GM21423 (cell line): ENCODE measurements at regions not wholly inside any gene's neighbourhood (a gene's known extent, or its start where the extent isn't known, plus 50 kb on each side); places are given as distances from the start of the nearest gene placed in this dataset.
"Not testable (repeated sequence)": the region's sequence is repeated elsewhere in the genome, so short reads cannot be mapped to it uniquely, and the experiment has no call there.

Source experiments
- ATAC-seq: cut with Tn5 transposase; IDR thresholded peaks from one replicate; pipeline ENCODE4 v1.9.1; 2021; ENCODE audit warnings: mild to moderate bottlenecking, moderate library complexity; ENCODE audit not compliant: unreplicated experiment

DNA sequence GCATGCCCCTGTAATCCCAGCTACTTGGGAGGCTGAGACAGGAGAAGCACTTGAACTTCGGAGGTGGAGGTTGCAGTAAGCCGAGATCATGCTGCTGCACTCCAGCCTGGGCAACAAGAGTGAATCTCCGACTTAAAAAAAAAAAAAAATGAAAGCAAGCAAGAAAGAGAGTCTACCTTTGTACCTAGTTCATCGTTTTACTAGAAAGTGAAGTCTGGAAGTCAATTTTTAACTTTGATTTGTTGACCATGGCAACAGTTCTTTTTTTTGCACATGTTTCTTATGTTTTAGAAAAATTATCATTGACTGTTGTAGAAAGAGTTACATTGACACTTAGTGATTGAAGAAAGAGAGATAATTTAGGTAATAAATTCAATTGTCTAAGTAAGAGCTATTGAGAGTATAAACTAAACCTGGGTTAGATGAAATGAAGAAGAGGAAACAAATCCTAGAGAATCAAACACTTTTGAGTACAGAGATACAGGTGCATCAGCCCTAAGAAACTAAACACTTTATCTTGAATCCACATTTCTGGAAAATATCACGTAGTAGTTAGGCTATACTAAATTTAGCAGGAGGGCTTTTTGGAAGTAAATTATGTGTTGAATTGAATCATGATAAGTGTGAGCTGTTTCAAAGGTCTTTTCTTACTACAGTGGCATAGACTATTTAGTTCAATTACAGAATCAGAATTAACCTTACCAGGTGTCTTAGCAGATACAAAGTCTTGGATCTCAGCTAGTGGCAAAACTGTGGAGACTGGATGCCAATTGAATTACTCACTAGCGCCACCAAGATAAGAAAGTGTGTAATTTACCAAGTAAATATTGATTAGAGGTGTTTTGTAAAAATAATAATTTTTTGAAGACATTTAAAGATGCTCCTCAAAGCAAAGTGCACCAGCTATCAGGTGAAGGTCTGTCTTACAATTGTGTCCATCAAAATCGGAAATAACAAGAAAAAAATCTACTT, 303.4 kb upstream of the NRXN1 start:
- no peak for ATAC-seq

DNA sequence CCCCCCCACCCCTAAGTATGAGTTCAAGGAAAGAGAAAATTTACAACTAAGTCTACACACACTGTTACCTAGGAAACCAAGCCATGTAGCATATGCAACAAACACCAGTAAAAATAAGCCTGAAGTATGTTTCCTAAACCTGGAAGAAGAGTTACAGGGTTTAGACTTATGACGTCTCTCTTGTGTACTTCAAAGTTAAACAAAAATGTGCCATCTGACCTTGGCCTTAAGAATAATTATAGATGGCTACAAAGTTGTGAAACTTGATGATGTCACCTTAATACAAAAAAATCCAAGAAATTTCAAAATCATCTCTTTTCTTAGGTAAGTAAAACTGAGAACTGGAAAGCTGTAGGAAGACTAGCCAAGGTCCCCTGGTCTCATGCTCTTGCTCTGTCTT, 297.6 kb upstream of the NRXN1 start:
- no peak for ATAC-seq

DNA sequence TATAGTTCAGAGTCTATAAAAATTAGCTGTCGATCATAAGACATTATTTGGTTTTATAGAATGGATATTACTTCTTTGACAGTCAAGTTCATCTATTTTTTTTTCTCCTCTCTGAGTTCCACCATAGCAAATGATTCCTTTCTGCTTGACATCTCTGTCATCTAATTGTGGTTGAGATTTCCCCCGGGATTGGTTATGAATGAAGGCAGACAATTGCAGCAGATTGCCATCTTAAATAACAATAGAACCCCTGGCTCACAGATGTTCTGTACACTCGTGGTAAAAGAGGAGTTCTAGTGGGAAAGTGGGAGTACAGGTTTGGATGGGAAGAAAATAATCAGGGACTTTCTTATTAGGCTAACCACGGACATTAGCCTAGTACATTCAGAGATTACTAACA, 292.1 kb upstream of the NRXN1 start:
- ATAC-seq = no peak

DNA sequence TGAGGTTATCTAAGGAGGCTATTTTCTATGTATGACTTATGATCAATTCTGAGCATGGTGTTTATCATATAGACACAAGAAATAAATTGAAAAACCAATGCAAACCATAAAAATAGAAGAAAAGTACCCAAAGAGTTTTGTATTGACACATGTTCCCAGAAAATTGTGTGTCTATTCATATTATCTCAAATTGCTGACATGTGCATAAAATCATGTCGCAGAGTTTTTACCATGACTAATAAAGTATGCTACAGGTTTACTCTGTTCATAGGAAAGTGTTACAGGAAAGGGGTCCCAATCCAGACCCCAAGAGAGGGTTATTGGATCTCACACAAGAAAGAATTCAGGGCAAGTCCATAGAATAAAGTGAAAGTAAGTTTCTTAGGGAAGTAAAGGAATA, 290.7 kb upstream of the NRXN1 start:
- ATAC-seq = no peak

DNA sequence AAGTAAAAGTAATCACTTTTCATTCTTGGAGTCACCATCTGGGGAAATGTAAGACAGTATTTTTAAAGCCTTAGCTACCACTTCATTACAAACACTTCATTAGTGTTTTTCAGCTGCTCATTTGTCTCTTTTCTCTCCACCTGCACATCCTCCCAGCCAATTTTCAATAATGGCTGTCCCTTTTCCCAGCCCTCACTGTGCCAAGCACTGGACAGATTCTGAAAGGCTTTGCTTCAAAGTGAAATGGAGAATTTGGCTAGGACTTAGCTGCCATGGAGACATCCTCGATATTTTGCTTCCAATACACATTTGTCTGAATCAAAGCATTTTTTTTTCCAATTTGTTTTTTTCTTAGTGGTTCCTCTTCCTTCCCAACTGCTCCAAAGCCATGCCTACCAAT, 272.4 kb upstream of the NRXN1 start:
- ATAC-seq = no peak

DNA sequence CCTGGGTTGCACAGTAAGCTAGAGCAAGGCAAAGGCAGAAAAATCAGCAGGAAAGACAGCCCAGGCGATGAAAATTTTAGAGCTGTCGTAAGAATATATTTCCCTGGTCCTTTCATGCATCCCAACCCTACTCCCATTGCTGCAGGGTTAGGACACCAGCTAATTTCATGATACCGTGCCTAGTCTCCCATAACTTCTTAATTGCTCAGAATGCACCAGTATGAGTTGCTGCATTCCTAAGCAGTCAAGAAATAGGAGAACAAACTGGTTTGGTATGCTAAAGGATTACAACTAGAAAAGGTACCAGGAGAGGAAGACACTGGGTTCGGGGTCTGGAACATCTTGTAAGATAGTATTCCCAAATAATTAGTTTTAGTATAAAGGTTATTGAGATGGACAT, 269.4 kb upstream of the NRXN1 start:
- ATAC-seq = no peak

DNA sequence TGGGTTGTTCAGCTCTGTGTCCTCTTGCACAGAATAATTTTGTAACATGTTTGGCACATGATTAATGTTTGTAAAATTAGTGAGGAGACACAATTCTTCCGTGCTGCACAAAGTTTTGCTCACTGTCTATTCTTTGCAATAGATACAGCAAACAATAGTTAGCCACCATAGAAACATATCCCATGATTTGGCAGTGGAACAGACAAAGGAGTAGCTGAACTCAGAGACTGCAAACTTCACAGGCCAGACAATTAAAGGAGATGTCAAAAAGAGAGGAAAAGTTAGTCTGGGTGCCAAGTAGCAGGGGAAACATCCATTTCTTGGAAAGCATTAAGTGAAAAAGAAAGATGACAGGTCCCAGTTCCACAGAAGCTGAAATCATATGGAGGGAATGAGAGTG, 267.4 kb upstream of the NRXN1 start:
- ATAC-seq = no peak

DNA sequence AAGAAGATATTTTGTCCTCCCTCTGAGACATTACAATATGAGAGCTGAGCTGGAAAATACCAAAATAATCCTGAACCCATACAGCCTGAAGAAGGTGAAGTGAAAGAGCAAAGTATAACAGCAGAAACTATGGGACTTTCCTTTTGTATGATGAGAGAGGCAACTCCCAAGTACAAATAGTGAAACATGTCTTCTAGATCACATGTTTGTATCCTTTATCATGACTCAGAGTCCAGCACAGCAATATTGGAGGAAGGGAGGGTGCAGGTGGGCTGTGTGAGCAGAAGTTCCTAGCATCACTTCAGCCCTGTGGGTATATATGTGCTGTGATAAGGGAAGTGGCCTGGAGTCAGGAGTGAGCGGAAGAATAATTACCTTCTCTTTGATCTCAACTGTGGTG, 265.6 kb upstream of the NRXN1 start:
- no peak for ATAC-seq

DNA sequence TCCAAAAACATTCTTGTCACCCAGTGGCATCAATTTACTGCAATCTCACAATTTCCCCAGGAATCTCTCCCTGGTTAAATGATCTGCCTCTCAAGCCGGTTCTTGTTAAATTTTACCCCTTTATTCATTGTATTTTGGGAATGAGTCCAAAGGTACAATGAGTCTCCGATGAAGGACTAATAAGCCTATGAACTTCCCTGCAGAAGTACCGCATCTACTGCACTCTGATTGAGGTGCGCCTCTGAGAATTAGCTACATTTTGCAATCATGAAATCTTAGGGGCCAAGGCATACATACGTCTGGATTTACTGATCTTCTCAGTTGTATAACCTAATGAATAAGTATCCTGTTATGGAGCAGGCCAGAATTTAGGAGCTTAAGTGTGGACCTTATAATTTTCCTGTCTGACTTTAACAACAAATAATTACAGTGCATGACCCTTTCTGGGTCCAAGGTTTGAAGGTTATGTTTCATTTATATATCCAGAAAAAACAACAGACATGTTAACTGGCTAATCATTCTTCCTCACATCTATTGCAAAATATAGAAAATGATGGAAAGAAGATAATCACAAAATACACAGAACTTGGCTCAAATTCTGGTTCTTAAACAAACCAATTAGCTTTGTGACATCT, 261.8 kb upstream of the NRXN1 start:
- ATAC-seq = no peak

DNA sequence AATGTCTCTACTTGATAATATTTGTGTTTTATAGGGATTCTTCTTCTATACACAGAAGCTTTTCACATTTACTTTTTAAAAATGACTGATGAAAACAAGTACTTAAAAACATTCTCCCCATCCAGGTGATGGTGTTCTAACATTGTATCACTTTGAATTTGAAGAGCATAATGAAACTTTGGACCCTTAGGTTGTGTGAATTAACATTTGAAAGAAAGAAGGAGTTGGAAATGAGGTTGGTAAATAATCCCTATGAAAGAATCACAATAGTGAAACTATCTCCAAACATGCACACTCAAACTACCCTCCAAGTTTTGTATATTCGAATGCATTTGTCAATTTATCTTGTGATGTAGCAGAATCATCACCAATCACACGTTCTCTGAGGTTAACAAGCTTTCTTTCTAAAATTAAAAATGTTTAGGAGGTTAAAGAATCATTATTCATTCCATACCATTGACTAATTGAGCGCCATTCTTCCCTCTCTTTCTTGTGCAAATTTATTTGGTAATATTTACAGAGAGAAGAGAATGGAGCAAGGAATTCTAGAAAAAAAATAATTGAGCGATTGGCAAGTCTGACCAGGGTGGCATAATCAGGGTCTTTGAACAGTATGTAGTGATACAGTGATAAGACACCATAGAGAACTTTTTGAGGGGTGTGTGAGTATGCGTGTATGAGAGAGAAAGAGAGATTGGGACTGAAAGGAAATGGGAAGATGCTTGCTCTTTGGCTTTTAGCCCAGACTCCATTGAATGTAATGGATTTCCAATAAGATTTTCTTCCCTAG, 260.0 kb upstream of the NRXN1 start:
- ATAC-seq = no peak

DNA sequence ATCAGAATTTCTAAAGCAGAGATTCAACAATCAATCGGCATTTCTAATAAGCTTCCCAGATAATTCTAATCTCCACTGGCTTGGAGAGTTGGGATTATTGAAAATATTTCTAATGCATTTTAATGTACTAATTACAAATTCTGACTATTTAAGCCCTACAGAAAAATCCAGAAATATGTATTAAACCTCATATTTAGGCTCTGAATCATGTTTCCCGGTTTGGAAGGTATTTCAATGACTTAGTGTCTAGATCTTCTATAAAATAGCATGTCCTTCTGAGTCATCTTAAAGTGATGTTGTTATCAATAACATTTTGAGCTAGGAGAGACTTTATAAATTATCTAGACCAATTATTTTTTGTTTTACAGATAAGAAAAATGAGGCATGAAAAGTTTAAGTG, 258.8 kb upstream of the NRXN1 start:
- no peak for ATAC-seq

DNA sequence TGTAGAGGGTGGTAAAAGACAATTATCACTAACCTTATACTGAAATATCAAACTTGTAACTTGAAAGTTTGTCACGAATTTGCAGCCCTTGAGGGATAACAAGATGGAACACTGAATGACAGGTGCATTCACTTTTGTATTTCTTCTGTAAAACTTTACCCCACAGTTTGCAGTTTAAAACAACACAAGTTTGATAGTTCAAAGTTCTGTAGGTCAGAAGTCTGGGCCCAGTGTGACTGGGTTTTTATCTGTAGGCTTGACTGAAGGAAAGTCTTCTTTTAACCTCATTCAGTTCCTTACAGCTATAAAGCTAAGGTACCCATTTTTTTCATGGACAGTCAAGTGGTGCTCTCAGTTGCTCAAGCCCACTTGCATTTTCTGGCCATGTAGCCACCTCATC, 257.1 kb upstream of the NRXN1 start:
- no peak for ATAC-seq

DNA sequence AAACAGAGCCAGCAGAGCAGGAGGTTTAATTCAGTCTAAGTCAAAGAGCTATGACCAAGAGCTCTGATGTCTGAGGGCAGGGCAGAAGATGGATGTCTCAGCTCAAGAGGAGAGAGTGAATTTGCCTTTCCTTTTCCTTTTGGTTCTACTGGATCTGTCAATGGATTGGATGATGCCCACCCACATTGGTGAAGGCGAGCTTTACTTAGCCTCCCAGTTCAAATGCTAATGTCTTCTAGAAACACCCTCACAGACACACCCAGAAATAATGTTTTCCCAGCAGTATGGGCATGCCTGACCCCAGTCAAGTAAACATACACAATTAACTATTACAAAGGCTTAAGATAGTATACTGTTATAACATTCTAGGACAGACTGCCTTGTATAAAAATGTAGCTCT, 236.3 kb upstream of the NRXN1 start:
- ATAC-seq = no peak

DNA sequence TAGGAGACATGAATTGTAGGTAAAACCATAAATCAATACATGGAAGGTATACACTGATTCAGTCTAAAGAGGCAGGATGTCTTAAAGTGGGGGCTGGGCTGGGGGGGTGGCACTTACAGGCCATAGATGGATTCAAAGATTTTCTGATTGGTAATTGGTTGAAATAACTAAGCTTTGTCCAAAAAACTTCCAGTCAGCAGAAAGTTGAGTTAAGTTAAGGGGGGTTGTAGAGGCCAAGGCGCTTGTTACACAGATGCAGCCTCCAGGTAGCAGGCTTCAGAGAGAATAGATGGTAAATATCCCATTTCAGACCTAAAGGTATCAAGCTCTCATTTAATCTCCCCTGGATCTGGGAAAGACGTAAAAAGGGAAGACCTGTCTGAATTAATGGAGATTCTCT, 233.6 kb upstream of the NRXN1 start:
- ATAC-seq = no peak

DNA sequence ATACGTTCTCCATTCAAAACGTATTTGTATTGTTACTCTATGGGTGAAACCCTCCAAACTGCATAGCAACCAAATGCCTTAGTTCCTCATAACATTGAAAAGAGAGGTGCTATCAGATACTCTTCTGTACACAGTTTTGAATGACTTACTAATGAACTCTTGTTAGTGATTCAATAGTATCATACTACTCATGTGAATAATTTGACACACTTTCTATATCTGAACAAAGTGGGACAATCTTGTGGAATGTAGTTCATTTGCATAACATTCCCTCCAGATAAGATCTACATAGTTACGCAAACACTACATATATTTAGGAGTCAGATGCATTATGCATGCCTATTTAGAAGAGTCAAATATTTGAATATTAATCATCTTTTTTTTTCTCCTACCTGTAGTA, 232.0 kb upstream of the NRXN1 start:
- ATAC-seq = no peak

DNA sequence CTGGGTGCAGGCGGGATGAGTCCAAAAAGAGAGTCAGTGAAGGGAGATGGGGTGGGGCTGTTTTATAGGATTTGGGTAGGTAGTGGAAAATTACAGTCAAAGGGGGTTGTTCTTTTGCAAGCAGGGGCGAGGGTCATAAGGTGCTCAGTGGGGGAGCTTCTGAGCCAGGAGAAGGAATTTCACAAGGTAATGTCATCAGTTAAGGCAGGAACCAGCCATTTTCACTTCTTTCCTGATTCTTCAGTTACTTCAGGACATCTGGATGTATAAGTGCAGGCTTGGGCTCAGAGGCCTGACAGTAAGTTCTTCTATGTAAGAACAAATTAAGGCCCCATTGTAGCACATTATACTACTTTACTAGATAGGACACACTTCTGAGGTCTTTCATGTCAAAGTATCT, 231.2 kb upstream of the NRXN1 start:
- not testable (repeated sequence) for ATAC-seq

DNA sequence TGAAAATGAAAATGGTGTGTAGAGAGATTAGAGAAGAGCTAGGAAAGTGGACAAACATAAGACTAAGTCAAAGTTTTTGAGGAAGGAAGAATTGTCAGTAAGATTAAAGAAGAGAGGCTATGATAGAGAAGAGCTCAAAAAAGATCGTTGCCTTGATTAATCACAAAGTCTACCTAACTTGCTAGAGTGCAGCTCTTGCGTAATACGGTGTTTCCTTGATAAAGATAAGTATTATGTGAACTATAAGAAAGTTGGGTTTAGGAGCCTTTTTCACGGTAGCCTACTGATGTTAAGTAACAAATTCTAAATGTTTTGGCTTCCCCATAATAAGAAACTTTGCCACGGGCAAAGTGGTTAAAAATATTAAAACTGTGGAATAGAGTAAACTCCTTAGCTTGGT, 226.4 kb upstream of the NRXN1 start:
- ATAC-seq = no peak

DNA sequence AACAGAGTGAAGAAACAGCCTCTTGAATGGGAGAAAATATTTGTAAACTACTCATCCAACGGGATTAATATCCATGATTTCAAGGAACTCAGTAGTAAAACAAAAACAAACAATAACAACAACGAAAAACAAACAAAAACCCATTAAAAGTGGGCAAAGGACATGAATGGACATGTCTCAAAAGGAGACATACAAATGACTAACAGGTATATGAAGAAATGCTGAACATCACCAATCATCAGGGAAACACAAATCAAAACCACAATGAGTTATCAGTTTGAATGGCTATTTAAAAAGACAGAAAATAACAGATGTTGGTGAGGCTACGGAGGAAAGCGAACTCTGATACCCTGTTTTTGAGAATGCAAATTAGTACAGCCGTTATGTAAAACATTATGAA, 224.8 kb upstream of the NRXN1 start:
- no peak for ATAC-seq

DNA sequence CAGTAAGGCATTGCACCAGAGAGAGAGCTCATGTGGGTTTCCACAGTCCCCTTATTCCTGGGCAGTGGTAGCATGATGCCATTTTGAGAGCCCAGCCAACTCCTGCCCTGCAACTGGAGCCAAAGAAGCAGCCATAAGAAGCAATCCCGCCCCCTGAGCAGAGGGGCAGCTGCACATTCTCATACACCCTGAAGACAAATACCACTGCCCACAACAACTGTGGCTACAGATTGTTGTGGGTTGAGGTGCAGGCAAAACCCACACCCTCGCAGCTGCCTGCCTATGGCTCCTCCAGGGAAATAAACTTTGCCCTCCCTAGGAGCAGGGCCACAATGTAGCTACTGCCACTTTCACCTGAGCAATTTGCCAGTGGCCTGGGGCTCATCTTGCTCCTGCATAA, 219.4 kb upstream of the NRXN1 start:
- no peak for ATAC-seq

DNA sequence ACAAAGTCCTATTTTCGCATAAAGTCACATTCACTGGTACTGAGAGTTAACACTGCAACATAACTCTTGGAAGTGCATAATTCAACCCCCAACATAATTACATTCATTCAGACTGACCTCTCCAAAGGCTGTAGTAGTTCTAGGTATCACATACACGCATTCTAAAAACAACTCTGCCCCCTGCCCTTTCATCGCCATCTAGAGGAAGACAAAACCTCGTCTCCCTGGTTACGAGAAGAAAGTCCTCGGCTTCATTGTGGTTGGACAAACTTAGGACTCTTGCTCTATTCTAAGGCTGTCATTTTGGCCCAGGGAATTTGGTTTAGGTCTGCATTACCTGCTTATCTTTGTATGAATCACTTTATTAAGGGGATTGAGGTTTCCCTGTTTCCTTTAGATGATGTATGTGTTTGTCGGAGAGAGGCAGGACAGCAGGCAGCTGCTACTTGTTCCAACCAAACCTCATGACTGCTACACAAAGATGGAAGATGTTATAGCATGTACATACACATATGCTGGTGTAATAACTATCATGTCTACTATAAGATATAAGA, 215.4 kb upstream of the NRXN1 start:
- ATAC-seq = no peak

DNA sequence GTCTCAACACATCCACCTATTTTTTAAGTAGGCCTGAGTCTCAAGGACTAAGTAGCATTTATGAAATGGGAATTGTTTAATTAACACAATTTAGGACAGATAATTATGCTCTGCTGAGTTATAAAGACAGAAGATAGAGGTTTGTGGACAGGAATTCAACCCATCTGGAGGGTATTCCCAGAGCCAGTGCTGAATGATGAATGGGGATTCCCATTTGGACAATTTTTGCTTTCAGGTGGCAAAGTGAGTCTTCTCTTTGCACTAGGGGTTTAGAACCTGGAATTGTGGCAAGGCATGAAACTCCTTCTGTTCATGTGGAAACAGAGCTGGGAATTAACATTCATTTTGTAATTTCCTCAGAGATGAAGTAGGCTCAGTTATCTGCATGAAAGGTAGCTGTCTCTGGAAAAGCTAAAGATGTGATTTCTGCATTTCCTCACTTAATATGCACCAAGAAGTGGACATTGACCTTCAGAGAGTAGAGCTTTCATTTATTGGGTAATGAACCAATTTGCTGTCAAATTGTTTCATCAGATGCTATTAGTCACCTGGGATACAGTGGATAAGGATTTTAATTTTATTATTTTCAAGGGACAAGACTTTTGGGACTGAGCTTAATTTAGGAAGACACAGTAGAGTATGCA, 212.1 kb upstream of the NRXN1 start:
- ATAC-seq = no peak
